Hypothalamus (tissue), 51 donors: ENCODE measurements at regions not wholly inside any gene's neighbourhood (a gene's known extent, or its start where the extent isn't known, plus 50 kb on each side); places are given as distances from the start of the nearest gene placed in this dataset.
"Not testable (repeated sequence)": the region's sequence is repeated elsewhere in the genome, so short reads cannot be mapped to it uniquely, and the experiment has no call there.

Experiments used
- DNase-seq, 51 donors: peaks; one replicate each; lab custom pipeline; 2025; lab: John Stamatoyannopoulos, UW

- DNase-seq, result no peak
Measured at GRCh38 chr7:110186334-110186733, 904.6 kb upstream of the LRRN3 start.

GRCh38 chr7:110187877-110188554 is 902.9 kb upstream of the LRRN3 start:
- DNase-seq, result no peak

GRCh38 chr7:110204527-110204926 is 886.4 kb upstream of the LRRN3 start:
- DNase-seq, result no peak

- DNase-seq, result no peak
Measured at GRCh38 chr7:110205899-110206298, 885.0 kb upstream of the LRRN3 start.

GRCh38 chr7:110209884-110210283 is 881.0 kb upstream of the LRRN3 start:
- DNase-seq, result no peak

- no peak for DNase-seq
Measured at GRCh38 chr7:110210941-110211608, 879.9 kb upstream of the LRRN3 start.

- no peak for DNase-seq
Measured at GRCh38 chr7:110224643-110225042, 866.3 kb upstream of the LRRN3 start.

GRCh38 chr7:110246118-110246517 is 844.8 kb upstream of the LRRN3 start:
- DNase-seq, result no peak

GRCh38 chr7:110253093-110253492 is 837.8 kb upstream of the LRRN3 start:
- no peak for DNase-seq

GRCh38 chr7:110257673-110258072 is 833.3 kb upstream of the LRRN3 start:
- no peak for DNase-seq

- no peak for DNase-seq
Measured at GRCh38 chr7:110262251-110262650, 828.7 kb upstream of the LRRN3 start.

- no peak for DNase-seq
Measured at GRCh38 chr7:110264288-110264687, 826.6 kb upstream of the LRRN3 start.

- no peak for DNase-seq
Measured at GRCh38 chr7:110281362-110281761, 809.6 kb upstream of the LRRN3 start.

GRCh38 chr7:110283056-110283455 is 807.9 kb upstream of the LRRN3 start:
- no peak for DNase-seq

GRCh38 chr7:110291430-110291829 is 799.5 kb upstream of the LRRN3 start:
- DNase-seq, result no peak

GRCh38 chr7:110296321-110296720 is 794.6 kb upstream of the LRRN3 start:
- no peak for DNase-seq

- no peak for DNase-seq
Measured at GRCh38 chr7:110307776-110308175, 783.2 kb upstream of the LRRN3 start.

GRCh38 chr7:110308791-110309190 is 782.1 kb upstream of the LRRN3 start:
- DNase-seq, result no peak

GRCh38 chr7:110309941-110310340 is 781.0 kb upstream of the LRRN3 start:
- no peak for DNase-seq

GRCh38 chr7:110311556-110311955 is 779.4 kb upstream of the LRRN3 start:
- DNase-seq, result no peak

GRCh38 chr7:110317541-110318265 is 773.2 kb upstream of the LRRN3 start:
- no peak for DNase-seq

GRCh38 chr7:110320285-110320684 is 770.6 kb upstream of the LRRN3 start:
- DNase-seq, result not testable (repeated sequence)
